Activated CD8-positive, alpha-beta T cell treated with anti-CD3 and anti-CD28 coated beads, Interleukin-2, amount 10 ng/mL, durations not matched to agents 7 days and 5 days (primary cell): ENCODE measurements at regions not wholly inside any gene's neighbourhood (a gene's known extent, or its start where the extent isn't known, plus 50 kb on each side); places are given as distances from the start of the nearest gene placed in this dataset.

Source experiments
- ATAC-seq: fragments of 150-1000 bp; cut with Tn5 transposase; one replicate; pipeline ENCODE4 v1.10.0; 2021; ENCODE audit warnings: moderate library complexity
- CTCF ChIA-PET: fragments of 350-600 bp; sonication (Branson Sonifier 250); formaldehyde crosslinking; loops from one replicate; lab custom pipeline; 2021; ENCODE audit warnings: antibody characterized with exemption; lab: Charles Lee
- POLR2A ChIA-PET: fragments of 350-600 bp; sonication (Branson Sonifier 250); formaldehyde crosslinking; loops from one replicate; lab custom pipeline; 2021; ENCODE audit warnings: antibody characterized with exemption; lab: Charles Lee
- DNase-seq: peaks from one replicate; pipeline ENCODE4 v3.0.0-alpha.2; 2020
- H3K27ac Mint-ChIP-seq: one replicate; pipeline ENCODE4 v1.8.0; 2021; ENCODE audit warnings: mild to moderate bottlenecking, mixed read lengths
- H3K27me3 Mint-ChIP-seq: one replicate; pipeline ENCODE4 v1.8.0; 2021; ENCODE audit warnings: low read depth, mixed read lengths
- H3K36me3 Mint-ChIP-seq: one replicate; pipeline ENCODE4 v1.8.0; 2021; ENCODE audit warnings: low read depth, mixed read lengths
- H3K4me1 Mint-ChIP-seq: one replicate; pipeline ENCODE4 v1.8.0; 2021; ENCODE audit warnings: low read depth, mixed read lengths
- H3K4me3 Mint-ChIP-seq: one replicate; pipeline ENCODE4 v1.8.0; 2021; ENCODE audit warnings: mild to moderate bottlenecking, mixed read lengths
- H3K9me3 Mint-ChIP-seq: one replicate; pipeline ENCODE4 v1.8.0; 2022; ENCODE audit warnings: mixed read lengths; ENCODE audit not compliant: insufficient read depth

- POLR2A ChIA-PET: no interaction called here
- DNase-seq: no peak
Observed at GRCh38 chr15:93428150-93428549, 339.1 kb upstream of the RGMA start.

DNA sequence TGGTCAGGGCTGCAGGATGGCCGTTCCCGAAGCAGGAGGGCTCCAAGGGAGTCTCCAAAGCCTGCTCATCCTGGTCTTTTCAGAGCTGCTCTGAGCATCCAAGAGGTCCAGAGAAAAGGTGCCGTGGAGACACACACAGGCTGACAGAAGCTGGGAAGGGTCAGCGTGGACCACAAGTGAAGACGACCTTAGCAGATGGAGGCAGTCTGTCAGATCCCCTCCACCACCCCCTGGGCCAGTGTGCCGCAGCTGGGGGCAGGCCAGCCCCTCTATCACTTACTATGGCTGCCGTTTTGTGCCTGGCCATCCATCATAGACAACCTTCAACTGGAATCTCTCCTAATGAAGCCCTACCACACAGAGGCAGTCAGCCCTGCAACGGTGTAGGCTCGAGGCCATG, 335.1 kb upstream of the RGMA start:
- no peaks in the 10 kb centered on the region for H3K27me3 Mint-ChIP-seq
- H3K9me3 Mint-ChIP-seq: no peaks in the 10 kb centered on the region
- no peak for DNase-seq
- H3K4me3 Mint-ChIP-seq: no peak overlapping the region
- POLR2A ChIA-PET: no interaction called here
- H3K4me1 Mint-ChIP-seq: no peaks in the 10 kb centered on the region
- no peaks in the 10 kb centered on the region for H3K36me3 Mint-ChIP-seq
- ATAC-seq: no peak
- CTCF ChIA-PET: no interaction called here
- H3K27ac Mint-ChIP-seq: no peak overlapping the region

More at GRCh38 chr15:93428150-93428549, 339.1 kb upstream of the RGMA start:
- no peak overlapping the region for H3K4me3 Mint-ChIP-seq
- H3K9me3 Mint-ChIP-seq: no peaks in the 10 kb centered on the region
- no peaks in the 10 kb centered on the region for H3K27me3 Mint-ChIP-seq
- no peaks in the 10 kb centered on the region for H3K36me3 Mint-ChIP-seq
- CTCF ChIA-PET: no interaction called here
- no peaks in the 10 kb centered on the region for H3K4me1 Mint-ChIP-seq
- no peak overlapping the region for H3K27ac Mint-ChIP-seq
- ATAC-seq: no peak

DNA sequence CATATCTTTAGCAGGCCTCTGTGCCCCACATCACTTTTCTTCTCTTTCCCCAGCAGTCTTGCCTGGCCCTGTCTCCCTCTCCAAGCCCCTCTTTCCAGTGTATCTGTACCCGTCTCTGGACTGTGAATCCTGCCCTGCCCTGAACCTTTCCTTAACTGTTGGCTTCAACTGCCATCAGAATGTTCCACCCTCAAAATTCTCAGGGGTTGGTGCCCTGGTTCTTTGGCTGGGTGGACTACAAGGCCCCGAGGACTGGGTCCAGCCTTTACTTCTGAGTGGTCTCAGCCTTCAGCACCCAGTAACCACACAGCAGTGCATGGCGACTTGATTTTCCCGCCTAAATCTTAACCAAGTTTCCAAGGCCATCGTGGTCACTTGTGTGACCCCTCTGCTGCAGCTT, 333.5 kb upstream of the RGMA start:
- CTCF ChIA-PET: no interaction called here
- DNase-seq: no peak
- no peaks in the 10 kb centered on the region for H3K36me3 Mint-ChIP-seq
- no peaks in the 10 kb centered on the region for H3K4me1 Mint-ChIP-seq
- H3K27ac Mint-ChIP-seq: no peak overlapping the region
- H3K4me3 Mint-ChIP-seq: no peak overlapping the region
- no peak for ATAC-seq
- H3K27me3 Mint-ChIP-seq: no peaks in the 10 kb centered on the region
- POLR2A ChIA-PET: no interaction called here
- H3K9me3 Mint-ChIP-seq: no peaks in the 10 kb centered on the region

DNA sequence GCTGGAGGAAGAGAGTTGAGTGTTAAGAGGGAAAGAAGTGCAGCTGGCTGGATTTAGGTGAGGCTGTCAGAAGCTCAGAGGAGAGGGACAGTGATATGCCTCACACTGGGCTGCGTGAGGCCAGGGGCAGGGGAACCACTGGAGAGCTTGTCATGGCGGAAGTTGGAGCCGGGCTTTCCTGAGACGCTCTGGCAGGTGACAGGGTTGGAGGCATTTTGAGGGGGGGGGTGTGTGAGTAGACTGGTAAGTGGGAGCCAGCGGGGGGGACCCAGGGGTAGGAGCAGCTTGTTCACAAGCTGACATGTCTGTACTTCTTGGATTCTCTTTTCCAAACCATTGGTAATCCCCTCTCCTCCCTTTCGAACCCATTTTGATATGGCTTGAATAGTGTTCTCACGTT, 331.5 kb upstream of the RGMA start:
- Mint-ChIP-seq H3K27me3 (no peaks in the 10 kb centered on the region), H3K4me1 (no peaks in the 10 kb centered on the region), H3K27ac (no peak overlapping the region), H3K4me3 (no peak overlapping the region), H3K9me3 (no peaks in the 10 kb centered on the region), H3K36me3 (no peaks in the 10 kb centered on the region)
- ATAC-seq (no peak), DNase-seq (no peak)
- POLR2A ChIA-PET: no interaction called here
- CTCF ChIA-PET: no interaction called here

GRCh38 chr15:93420050-93420452, 331.0 kb upstream of the RGMA start:
- POLR2A ChIA-PET: no interaction called here
- CTCF ChIA-PET: no interaction called here
- H3K4me1 Mint-ChIP-seq: no peaks in the 10 kb centered on the region
- no peak overlapping the region for H3K27ac Mint-ChIP-seq
- H3K36me3 Mint-ChIP-seq: no peaks in the 10 kb centered on the region
- H3K27me3 Mint-ChIP-seq: no peaks in the 10 kb centered on the region
- ATAC-seq: no peak
- DNase-seq: no peak
- H3K9me3 Mint-ChIP-seq: no peaks in the 10 kb centered on the region
- H3K4me3 Mint-ChIP-seq: no peak overlapping the region

- CTCF ChIA-PET: no interaction called here
- no peak for ATAC-seq
- no peak for DNase-seq
- Mint-ChIP-seq H3K27ac (no peak overlapping the region), H3K27me3 (no peaks in the 10 kb centered on the region), H3K9me3 (no peaks in the 10 kb centered on the region), H3K4me1 (no peaks in the 10 kb centered on the region), H3K4me3 (no peak overlapping the region), H3K36me3 (no peaks in the 10 kb centered on the region)
- POLR2A ChIA-PET: no interaction called here
Observed at GRCh38 chr15:93418566-93418965, 329.6 kb upstream of the RGMA start.

GRCh38 chr15:93417631-93418030, 328.6 kb upstream of the RGMA start:
- Mint-ChIP-seq H3K27me3 (no peaks in the 10 kb centered on the region), H3K36me3 (no peaks in the 10 kb centered on the region), H3K4me3 (no peak overlapping the region), H3K27ac (no peak overlapping the region), H3K9me3 (no peaks in the 10 kb centered on the region), H3K4me1 (no peaks in the 10 kb centered on the region)
- ATAC-seq: no peak
- ChIA-PET POLR2A (no interaction called here), CTCF (no interaction called here)
- DNase-seq: no peak

- Mint-ChIP-seq H3K9me3 (no peaks in the 10 kb centered on the region), H3K4me3 (no peak overlapping the region), H3K36me3 (no peaks in the 10 kb centered on the region), H3K27ac (no peak overlapping the region), H3K27me3 (no peaks in the 10 kb centered on the region), H3K4me1 (no peaks in the 10 kb centered on the region)
- CTCF ChIA-PET: no interaction called here
- POLR2A ChIA-PET: no interaction called here
- DNase-seq (no peak), ATAC-seq (no peak)
Observed at GRCh38 chr15:93417156-93417555, 328.1 kb upstream of the RGMA start.

GRCh38 chr15:93415576-93415975, 326.6 kb upstream of the RGMA start:
- POLR2A ChIA-PET: no interaction called here
- DNase-seq (no peak), ATAC-seq (no peak)
- no peaks in the 10 kb centered on the region for H3K4me1 Mint-ChIP-seq
- H3K4me3 Mint-ChIP-seq: no peak overlapping the region
- H3K36me3 Mint-ChIP-seq: no peaks in the 10 kb centered on the region
- no peaks in the 10 kb centered on the region for H3K9me3 Mint-ChIP-seq
- H3K27me3 Mint-ChIP-seq: no peaks in the 10 kb centered on the region
- CTCF ChIA-PET: no interaction called here
- H3K27ac Mint-ChIP-seq: no peak overlapping the region

- DNase-seq (no peak), ATAC-seq (no peak)
- H3K36me3 Mint-ChIP-seq: no peaks in the 10 kb centered on the region
- no peaks in the 10 kb centered on the region for H3K27me3 Mint-ChIP-seq
- no peak overlapping the region for H3K4me3 Mint-ChIP-seq
- H3K4me1 Mint-ChIP-seq: no peaks in the 10 kb centered on the region
- POLR2A ChIA-PET: no interaction called here
- CTCF ChIA-PET: no interaction called here
- no peaks in the 10 kb centered on the region for H3K9me3 Mint-ChIP-seq
- no peak overlapping the region for H3K27ac Mint-ChIP-seq
Observed at GRCh38 chr15:93414576-93415231, 325.7 kb upstream of the RGMA start.

GRCh38 chr15:93413745-93414144, 324.7 kb upstream of the RGMA start:
- Mint-ChIP-seq H3K9me3 (no peaks in the 10 kb centered on the region), H3K27ac (no peak overlapping the region), H3K36me3 (no peaks in the 10 kb centered on the region), H3K4me3 (no peak overlapping the region), H3K4me1 (no peaks in the 10 kb centered on the region), H3K27me3 (no peaks in the 10 kb centered on the region)
- ChIA-PET POLR2A (no interaction called here), CTCF (no interaction called here)
- DNase-seq (no peak), ATAC-seq (no peak)

DNA sequence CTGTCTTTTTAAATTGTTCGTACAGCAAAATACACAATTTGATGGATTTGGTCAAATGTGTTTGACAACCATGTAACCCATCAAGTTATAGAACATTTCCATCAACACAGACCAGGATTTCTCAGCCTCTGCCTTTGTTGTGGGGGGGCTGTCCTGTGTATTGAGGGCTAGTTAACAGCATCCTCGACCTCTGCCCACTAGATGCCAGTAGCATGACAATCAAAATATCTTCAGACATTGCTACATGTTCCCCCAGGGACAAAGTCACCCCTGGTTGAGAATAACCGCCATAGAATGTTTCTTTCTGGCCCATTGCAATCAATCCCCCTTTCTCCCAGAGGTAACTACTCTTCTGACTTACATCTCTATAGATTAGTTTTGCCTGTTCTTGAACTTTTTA, 310.1 kb upstream of the RGMA start:
- no peaks in the 10 kb centered on the region for H3K9me3 Mint-ChIP-seq
- H3K27ac Mint-ChIP-seq: no peak overlapping the region
- DNase-seq: no peak
- no peak overlapping the region for H3K4me3 Mint-ChIP-seq
- POLR2A ChIA-PET: no interaction called here
- CTCF ChIA-PET: no interaction called here
- no peaks in the 10 kb centered on the region for H3K4me1 Mint-ChIP-seq
- no peaks in the 10 kb centered on the region for H3K36me3 Mint-ChIP-seq
- no peak for ATAC-seq
- no peaks in the 10 kb centered on the region for H3K27me3 Mint-ChIP-seq

DNA sequence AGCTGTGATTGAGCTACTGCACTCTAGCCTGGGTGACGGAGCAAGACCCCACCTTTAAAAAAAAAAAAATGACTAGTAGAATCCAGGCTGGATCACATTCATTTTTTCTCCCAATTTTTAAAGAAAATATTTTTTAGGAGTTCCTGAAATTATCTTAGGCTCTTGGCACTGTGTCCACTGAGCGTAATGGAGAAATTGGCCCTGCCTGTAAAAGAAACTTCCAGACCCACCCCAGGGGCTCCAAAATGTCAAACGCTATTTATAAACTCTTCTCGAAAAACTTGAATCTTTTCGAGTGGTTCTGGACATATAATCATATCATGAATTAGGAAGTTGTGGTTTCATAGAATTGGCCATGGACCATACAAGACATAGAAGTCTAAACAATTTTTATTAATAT, 300.2 kb upstream of the RGMA start:
- H3K27ac Mint-ChIP-seq: no peak overlapping the region
- no peak for DNase-seq
- ChIA-PET POLR2A (no interaction called here), CTCF (no interaction called here)
- H3K4me3 Mint-ChIP-seq: no peak overlapping the region
- no peaks in the 10 kb centered on the region for H3K4me1 Mint-ChIP-seq
- ATAC-seq: no peak
- no peaks in the 10 kb centered on the region for H3K27me3 Mint-ChIP-seq
- no peaks in the 10 kb centered on the region for H3K9me3 Mint-ChIP-seq
- H3K36me3 Mint-ChIP-seq: no peaks in the 10 kb centered on the region
